BLaER1 (cell line): ENCODE measurements at regions not wholly inside any gene's neighbourhood (a gene's known extent, or its start where the extent isn't known, plus 50 kb on each side); places are given as distances from the start of the nearest gene placed in this dataset.
A peak's percentile ranks its signal among the peaks of the same experiment; 100 is the strongest.
"Not testable (repeated sequence)": the region's sequence is repeated elsewhere in the genome, so short reads cannot be mapped to it uniquely, and the experiment has no call there.

ENCODE experiments used
- H3K27ac ChIP-seq: shearing (Covaris generic); formaldehyde crosslinking; 2 replicates; pipeline ENCODE4 v1.8.1; 2022
- H3K27me3 ChIP-seq: shearing (Covaris generic); formaldehyde crosslinking; 2 replicates; pipeline ENCODE4 v1.8.1; 2022
- H3K36me3 ChIP-seq: shearing (Covaris generic); formaldehyde crosslinking; 2 replicates; pipeline ENCODE4 v1.8.1; 2022
- H3K4me1 ChIP-seq: shearing (Covaris generic); formaldehyde crosslinking; 2 replicates; pipeline ENCODE4 v1.8.1; 2022
- H3K4me2 ChIP-seq: shearing (Covaris generic); formaldehyde crosslinking; 2 replicates; pipeline ENCODE4 v1.8.1; 2022
- H3K4me3 ChIP-seq: shearing (Covaris generic); formaldehyde crosslinking; 2 replicates; pipeline ENCODE4 v1.8.1; 2022
- H3K9ac ChIP-seq: shearing (Covaris generic); formaldehyde crosslinking; 2 replicates; pipeline ENCODE4 v1.8.1; 2022
- H3K9me3 ChIP-seq: shearing (Covaris generic); formaldehyde crosslinking; 2 replicates; pipeline ENCODE4 v1.8.1; 2022
- H4K20me1 ChIP-seq: shearing (Covaris generic); formaldehyde crosslinking; 2 replicates; pipeline ENCODE4 v1.8.1; 2022
- Cebpa-rat ChIP-seq: shearing (Covaris generic); IDR thresholded peaks from 2 replicates; pipeline ENCODE4 v1.8.1; 2022

GRCh38 chr13:58488251-58488650, 856.7 kb downstream of the PCDH17 start:
- Histone ChIP-seq H3K27ac (no peak overlapping the region), H3K9ac (no peak overlapping the region), H3K27me3 (no peaks in the 10 kb centered on the region), H3K9me3 (no peaks in the 10 kb centered on the region), H4K20me1 (no peaks in the 10 kb centered on the region), H3K36me3 (no peaks in the 10 kb centered on the region), H3K4me1 (no peaks in the 10 kb centered on the region), H3K4me2 (no peak overlapping the region), H3K4me3 (no peak overlapping the region)
- no peak for TF ChIP-seq Cebpa-rat

GRCh38 chr13:58495668-58496067, 864.1 kb downstream of the PCDH17 start:
- no peak for TF ChIP-seq Cebpa-rat
- Histone ChIP-seq H4K20me1 (no peaks in the 10 kb centered on the region), H3K36me3 (no peaks in the 10 kb centered on the region), H3K9ac (no peak overlapping the region), H3K9me3 (no peaks in the 10 kb centered on the region), H3K27ac (no peak overlapping the region), H3K4me2 (no peak overlapping the region), H3K4me3 (no peak overlapping the region), H3K4me1 (no peaks in the 10 kb centered on the region), H3K27me3 (no peaks in the 10 kb centered on the region)

GRCh38 chr13:58500938-58501337, 869.4 kb downstream of the PCDH17 start:
- no peaks in the 10 kb centered on the region for H4K20me1 ChIP-seq
- no peak overlapping the region for H3K27ac ChIP-seq
- H3K4me1 ChIP-seq: no peaks in the 10 kb centered on the region
- H3K4me3 ChIP-seq: no peak overlapping the region
- H3K36me3 ChIP-seq: no peaks in the 10 kb centered on the region
- H3K9ac ChIP-seq: no peak overlapping the region
- TF ChIP-seq Cebpa-rat: no peak
- no peaks in the 10 kb centered on the region for H3K27me3 ChIP-seq
- H3K4me2 ChIP-seq: no peak overlapping the region
- H3K9me3 ChIP-seq: peaks cover 18% of the 10 kb centered on the region

- not testable (repeated sequence) for H3K36me3 ChIP-seq, H3K9ac ChIP-seq, H3K27me3 ChIP-seq, H3K27ac ChIP-seq, H3K4me3 ChIP-seq, H3K4me1 ChIP-seq, H3K4me2 ChIP-seq, H4K20me1 ChIP-seq
- H3K9me3 ChIP-seq: peaks cover 18% of the 10 kb centered on the region
These were observed 872.7 kb downstream of the PCDH17 start for GRCh38 chr13:58504202-58504700.

GRCh38 chr13:58505262-58505920, 873.8 kb downstream of the PCDH17 start:
- not testable (repeated sequence) for H4K20me1 ChIP-seq, H3K27me3 ChIP-seq, H3K4me2 ChIP-seq, H3K36me3 ChIP-seq, H3K4me1 ChIP-seq, H3K27ac ChIP-seq, H3K4me3 ChIP-seq, H3K9ac ChIP-seq
- peaks cover 18% of the 10 kb centered on the region for H3K9me3 ChIP-seq

GRCh38 chr13:58528351-58528750, 896.8 kb downstream of the PCDH17 start:
- Histone ChIP-seq H3K9me3 (no peaks in the 10 kb centered on the region), H3K4me2 (no peak overlapping the region), H3K36me3 (no peaks in the 10 kb centered on the region), H3K4me3 (no peak overlapping the region), H3K27ac (no peak overlapping the region), H3K9ac (no peak overlapping the region), H4K20me1 (no peaks in the 10 kb centered on the region), H3K27me3 (no peaks in the 10 kb centered on the region), H3K4me1 (no peaks in the 10 kb centered on the region)
- no peak for TF ChIP-seq Cebpa-rat

- H3K27ac ChIP-seq: no peak overlapping the region
- no peaks in the 10 kb centered on the region for H3K27me3 ChIP-seq
- H3K36me3 ChIP-seq: no peaks in the 10 kb centered on the region
- no peaks in the 10 kb centered on the region for H3K4me1 ChIP-seq
- no peak overlapping the region for H3K4me2 ChIP-seq
- no peak for TF ChIP-seq Cebpa-rat
- H3K4me3 ChIP-seq: no peak overlapping the region
- H4K20me1 ChIP-seq: no peaks in the 10 kb centered on the region
- H3K9ac ChIP-seq: no peak overlapping the region
- H3K9me3 ChIP-seq: no peaks in the 10 kb centered on the region
These were observed 900.1 kb downstream of the PCDH17 start for GRCh38 chr13:58531614-58532013.

- no peak for TF ChIP-seq Cebpa-rat
- Histone ChIP-seq H3K27ac (no peak overlapping the region), H4K20me1 (no peaks in the 10 kb centered on the region), H3K9ac (no peak overlapping the region), H3K4me1 (peaks cover 19% of the 10 kb centered on the region), H3K9me3 (peaks cover 5% of the 10 kb centered on the region; the same call in 1 of the 2 replicates), H3K4me3 (no peak overlapping the region), H3K4me2 (peak overlapping the region; percentile 35), H3K27me3 (no peaks in the 10 kb centered on the region), H3K36me3 (no peaks in the 10 kb centered on the region)
These were observed 911.0 kb downstream of the PCDH17 start for GRCh38 chr13:58542530-58542929.

- no peaks in the 10 kb centered on the region for H3K36me3 ChIP-seq
- H3K9ac ChIP-seq: no peak overlapping the region
- H3K9me3 ChIP-seq: no peaks in the 10 kb centered on the region
- no peak for TF ChIP-seq Cebpa-rat
- no peaks in the 10 kb centered on the region for H4K20me1 ChIP-seq
- H3K27me3 ChIP-seq: no peaks in the 10 kb centered on the region
- no peak overlapping the region for H3K27ac ChIP-seq
- H3K4me1 ChIP-seq: peaks cover 15% of the 10 kb centered on the region
- H3K4me3 ChIP-seq: no peak overlapping the region
- H3K4me2 ChIP-seq: no peak overlapping the region
These were observed 915.9 kb downstream of the PCDH17 start for GRCh38 chr13:58547419-58547818.

- no peak for TF ChIP-seq Cebpa-rat
- no peaks in the 10 kb centered on the region for H3K9me3 ChIP-seq
These were observed 934.6 kb downstream of the PCDH17 start for GRCh38 chr13:58566176-58566575.

GRCh38 chr13:58573743-58574142, 942.2 kb downstream of the PCDH17 start:
- peaks cover 6% of the 10 kb centered on the region; the same call in 1 of the 2 replicates for H3K4me1 ChIP-seq
- TF ChIP-seq Cebpa-rat: no peak
- peak overlapping the region; percentile 12; the same call in 1 of the 2 replicates for H3K4me2 ChIP-seq
- H4K20me1 ChIP-seq: no peaks in the 10 kb centered on the region
- no peak overlapping the region for H3K4me3 ChIP-seq
- no peak overlapping the region for H3K9ac ChIP-seq
- H3K27me3 ChIP-seq: no peaks in the 10 kb centered on the region
- H3K36me3 ChIP-seq: no peaks in the 10 kb centered on the region
- no peak overlapping the region for H3K27ac ChIP-seq
- H3K9me3 ChIP-seq: peaks cover 22% of the 10 kb centered on the region

More at GRCh38 chr13:58566176-58566575, 934.6 kb downstream of the PCDH17 start:
- H3K27ac ChIP-seq: no peak overlapping the region
- no peaks in the 10 kb centered on the region for H3K36me3 ChIP-seq
- H3K4me3 ChIP-seq: no peak overlapping the region
- no peaks in the 10 kb centered on the region for H3K27me3 ChIP-seq
- no peak overlapping the region for H3K4me2 ChIP-seq
- H3K4me1 ChIP-seq: no peaks in the 10 kb centered on the region
- H4K20me1 ChIP-seq: no peaks in the 10 kb centered on the region
- no peak overlapping the region for H3K9ac ChIP-seq
